Neural cell (in vitro differentiated cells): ENCODE measurements at regions not wholly inside any gene's neighbourhood (a gene's known extent, or its start where the extent isn't known, plus 50 kb on each side); places are given as distances from the start of the nearest gene placed in this dataset.

Source experiments
- CTCF ChIP-seq: fragments of 450-650 bp; IDR thresholded peaks from 2 replicates; pipeline ENCODE4 v1.5.1; 2014; ENCODE audit warnings: antibody characterized with exemption, mild to moderate bottlenecking, moderate library complexity; ENCODE audit not compliant: poor library complexity, severe bottlenecking
- EZH2 ChIP-seq: fragments of 200-600, 300-800 bp; shearing (Covaris generic), sonication (generic); IDR thresholded peaks from 2 replicates; pipeline ENCODE4 v1.6.1; 2014; ENCODE audit warnings: antibody characterized with exemption, low read length, borderline replicate concordance, mild to moderate bottlenecking; ENCODE audit not compliant: insufficient read depth, poor library complexity, severe bottlenecking
- POLR2AphosphoS5 ChIP-seq: IDR thresholded peaks from 2 replicates; pipeline ENCODE4 v1.6.1; 2012
- TAF1 ChIP-seq: IDR thresholded peaks from 2 replicates; pipeline ENCODE4 v1.6.1; 2012; ENCODE audit warnings: low read depth

GRCh38 chr2:188884517-188884916 lies 89.7 kb upstream of the COL3A1 start:
- no peak for TF ChIP-seq TAF1
- no peak for TF ChIP-seq CTCF
- TF ChIP-seq EZH2, result no peak
- no peak for TF ChIP-seq POLR2AphosphoS5
